Mesodermal cell (in vitro differentiated cells): ENCODE measurements at regions not wholly inside any gene's neighbourhood (a gene's known extent, or its start where the extent isn't known, plus 50 kb on each side); places are given as distances from the start of the nearest gene placed in this dataset.

ENCODE experiments used
- H3K27ac ChIP-seq: 2 replicates; pipeline ENCODE4 v1.7.0; 2013; ENCODE audit warnings: mild to moderate bottlenecking, low read depth, low read length, moderate library complexity; ENCODE audit not compliant: severe bottlenecking
- H3K36me3 ChIP-seq: 2 replicates; pipeline ENCODE4 v1.7.1; 2013; ENCODE audit warnings: mild to moderate bottlenecking, low read length, moderate library complexity; ENCODE audit not compliant: control insufficient read depth, insufficient read depth
- H3K4me1 ChIP-seq: one replicate; pipeline ENCODE4 v1.7.1; 2013; ENCODE audit warnings: mild to moderate bottlenecking, low read length; ENCODE audit not compliant: insufficient read depth, control insufficient read depth, poor library complexity, severe bottlenecking
- H3K4me3 ChIP-seq: 2 replicates; pipeline ENCODE4 v1.7.0; 2013; ENCODE audit warnings: low read length, control low read depth, mild to moderate bottlenecking; ENCODE audit not compliant: insufficient read depth, poor library complexity, severe bottlenecking; ENCODE audit errors: extremely low read depth
- H3K9me3 ChIP-seq: 2 replicates; pipeline ENCODE4 v1.7.1; 2013; ENCODE audit warnings: mild to moderate bottlenecking, low read length, moderate library complexity; ENCODE audit not compliant: control insufficient read depth
- WGBS, 2 experiments: methylation state at CpG; one replicate each; pipeline ENCODE4 v1.1.5; 2013; ENCODE audit warnings: missing lambda C conversion rate in 2 of 2; ENCODE audit not compliant: insufficient coverage in 2 of 2; 5-methylcytosine and 5-hydroxymethylcytosine counted together

GRCh38 chr9:105046907-105047741 lies 119.2 kb upstream of the ABCA1 start:
- 80% methylated on average over 1 of the region's 2 CpGs; no CpG with 5 or more reads in 1 of the 2 experiments for WGBS, 2 experiments
- Histone ChIP-seq H3K27ac (no peak overlapping the region), H3K36me3 (no peaks in the 10 kb centered on the region), H3K9me3 (no peaks in the 10 kb centered on the region), H3K4me1 (no peaks in the 10 kb centered on the region), H3K4me3 (no peak overlapping the region)

GRCh38 chr9:105047742-105048041 lies 119.7 kb upstream of the ABCA1 start:
- Histone ChIP-seq H3K4me3 (no peak overlapping the region), H3K27ac (no peak overlapping the region), H3K4me1 (no peaks in the 10 kb centered on the region), H3K36me3 (no peaks in the 10 kb centered on the region), H3K9me3 (no peaks in the 10 kb centered on the region)
- WGBS, 2 experiments = no CpG with 5 or more reads among the region's 2 CpGs

GRCh38 chr9:105048331-105048730 lies 120.4 kb upstream of the ABCA1 start:
- H3K9me3 ChIP-seq = no peaks in the 10 kb centered on the region
- no peaks in the 10 kb centered on the region for H3K36me3 ChIP-seq
- H3K4me1 ChIP-seq = no peaks in the 10 kb centered on the region
- 100% methylated on average over 1 of the region's 2 CpGs for WGBS, 2 experiments
- H3K27ac ChIP-seq = no peak overlapping the region
- H3K4me3 ChIP-seq = no peak overlapping the region

- H3K4me3 ChIP-seq = no peak overlapping the region
- WGBS, 2 experiments = 0% methylated on average over 1 of the region's 3 CpGs; no CpG with 5 or more reads in 1 of the 2 experiments
- H3K36me3 ChIP-seq = no peaks in the 10 kb centered on the region
- H3K4me1 ChIP-seq = no peaks in the 10 kb centered on the region
- no peaks in the 10 kb centered on the region for H3K9me3 ChIP-seq
- H3K27ac ChIP-seq = no peak overlapping the region
Observed at GRCh38 chr9:105050296-105050695, 122.3 kb upstream of the ABCA1 start.

GRCh38 chr9:105051897-105052296 lies 123.9 kb upstream of the ABCA1 start:
- H3K4me1 ChIP-seq = peaks cover 3% of the 10 kb centered on the region
- WGBS, 2 experiments = 76 to 83% methylated on average over 6 to 8 of the region's 8 CpGs
- H3K4me3 ChIP-seq = no peak overlapping the region
- no peaks in the 10 kb centered on the region for H3K36me3 ChIP-seq
- no peak overlapping the region for H3K27ac ChIP-seq
- no peaks in the 10 kb centered on the region for H3K9me3 ChIP-seq

- Histone ChIP-seq H3K27ac (no peak overlapping the region), H3K9me3 (no peaks in the 10 kb centered on the region), H3K36me3 (no peaks in the 10 kb centered on the region), H3K4me3 (no peak overlapping the region), H3K4me1 (peaks cover 3% of the 10 kb centered on the region)
- 100% methylated on average over 1 of the region's 8 CpGs for WGBS, 2 experiments
Observed at GRCh38 chr9:105052346-105052745, 124.4 kb upstream of the ABCA1 start.

- H3K27ac ChIP-seq = no peak overlapping the region
- H3K36me3 ChIP-seq = no peaks in the 10 kb centered on the region
- H3K9me3 ChIP-seq = no peaks in the 10 kb centered on the region
- 96 to 100% methylated on average over 3 to 4 of the region's 4 CpGs for WGBS, 2 experiments
- H3K4me3 ChIP-seq = no peak overlapping the region
- H3K4me1 ChIP-seq = peaks cover 3% of the 10 kb centered on the region
Observed at GRCh38 chr9:105053209-105053652, 125.3 kb upstream of the ABCA1 start.

- no peaks in the 10 kb centered on the region for H3K9me3 ChIP-seq
- H3K4me3 ChIP-seq = no peak overlapping the region
- WGBS, 2 experiments = 82 to 83% methylated on average over 1 to 2 of the region's 3 CpGs
Observed at GRCh38 chr9:105054491-105054890, 126.5 kb upstream of the ABCA1 start.

GRCh38 chr9:105055917-105056316 lies 128.0 kb upstream of the ABCA1 start:
- 100% methylated on average over 1 of the region's 3 CpGs; no CpG with 5 or more reads in 1 of the 2 experiments for WGBS, 2 experiments
- Histone ChIP-seq H3K36me3 (no peaks in the 10 kb centered on the region), H3K4me3 (no peak overlapping the region), H3K27ac (no peak overlapping the region), H3K9me3 (no peaks in the 10 kb centered on the region), H3K4me1 (peaks cover 3% of the 10 kb centered on the region)

More at GRCh38 chr9:105054491-105054890, 126.5 kb upstream of the ABCA1 start:
- Histone ChIP-seq H3K36me3 (no peaks in the 10 kb centered on the region), H3K4me1 (peaks cover 3% of the 10 kb centered on the region), H3K27ac (no peak overlapping the region)

- Histone ChIP-seq H3K27ac (no peak overlapping the region), H3K9me3 (no peaks in the 10 kb centered on the region), H3K4me3 (no peak overlapping the region), H3K36me3 (no peaks in the 10 kb centered on the region), H3K4me1 (peaks cover 3% of the 10 kb centered on the region)
- WGBS, 2 experiments = 73 to 100% methylated on average over 1 to 2 of the region's 4 CpGs
Observed at GRCh38 chr9:105057551-105057950, 129.6 kb upstream of the ABCA1 start.

- no peak overlapping the region for H3K4me3 ChIP-seq
- H3K27ac ChIP-seq = no peak overlapping the region
- no peaks in the 10 kb centered on the region for H3K9me3 ChIP-seq
- H3K36me3 ChIP-seq = no peaks in the 10 kb centered on the region
- WGBS, 2 experiments = no CpG with 5 or more reads among the region's 1 CpG
- H3K4me1 ChIP-seq = peaks cover 9% of the 10 kb centered on the region
Observed at GRCh38 chr9:105059252-105059651, 131.3 kb upstream of the ABCA1 start.
